ENCODE measurements at regions not wholly inside any gene's neighbourhood (a gene's known extent, or its start where the extent isn't known, plus 50 kb on each side); places are given as distances from the start of the nearest gene placed in this dataset.

GRCh38 chr10:130921911-130922440, 389.5 kb downstream of the TCERG1L start:
- Histone ChIP-seq H4K91ac (ENCODE audit: low read length) (no peak overlapping the region), H2BK120ac (ENCODE audit: low read depth, low read length) (no peak overlapping the region), H3K4me3 (ENCODE audit: insufficient read depth in 1 of 2, low read depth in 1 of 2, low read length in 2 of 2) (no peak overlapping the region), H3K27me3 (ENCODE audit: control insufficient read depth in 1 of 2, insufficient read depth in 1 of 2, low read length in 2 of 2) (no peaks in the 10 kb centered on the region), H3K79me1 (replicated peaks; ENCODE audit: low read length, poor library complexity, severe bottlenecking) (no peaks in the 10 kb centered on the region), H3K9ac (ENCODE audit: low read length) (no peak overlapping the region), H3K27ac (ENCODE audit: low read length, poor library complexity, severe bottlenecking) (no peak overlapping the region), H2BK15ac (ENCODE audit: low read depth, poor library complexity, severe bottlenecking) (no peak overlapping the region), H2AFZ (ENCODE audit: low read depth, low read length) (no peak overlapping the region), H2BK5ac (ENCODE audit: low read depth, low read length, poor library complexity, severe bottlenecking) (no peak overlapping the region), H3K23ac (ENCODE audit: low read length in 2 of 2) (no peak overlapping the region), H3K4me1 (ENCODE audit: control insufficient read depth, insufficient read depth, low read depth, low read length) (no peaks in the 10 kb centered on the region), H2AK5ac (ENCODE audit: low read length, severe bottlenecking) (no peak overlapping the region), H3K4ac (ENCODE audit: low read depth in 1 of 2, low read length in 2 of 2) (no peak overlapping the region), H3K9me3 (ENCODE audit: control insufficient read depth, low read length) (peaks cover 3% of the 10 kb centered on the region), H4K8ac (ENCODE audit: low read length) (no peak overlapping the region), H3K14ac (ENCODE audit: low read length in 2 of 2) (no peak overlapping the region), H2BK12ac (ENCODE audit: low read length in 2 of 2) (no peak overlapping the region), H3K4me2 (ENCODE audit: low read length, poor library complexity, severe bottlenecking) (no peak overlapping the region), H3K36me3 (ENCODE audit: control insufficient read depth in 1 of 2, insufficient read depth in 2 of 2, low read depth in 1 of 2, low read length in 2 of 2) (no peaks in the 10 kb centered on the region), H3K18ac (ENCODE audit: low read depth in 1 of 2, low read length in 2 of 2) (no peak overlapping the region)
- no peak for DNase-seq
- 82% methylated on average over 8 of the region's 8 CpGs for WGBS

DNA sequence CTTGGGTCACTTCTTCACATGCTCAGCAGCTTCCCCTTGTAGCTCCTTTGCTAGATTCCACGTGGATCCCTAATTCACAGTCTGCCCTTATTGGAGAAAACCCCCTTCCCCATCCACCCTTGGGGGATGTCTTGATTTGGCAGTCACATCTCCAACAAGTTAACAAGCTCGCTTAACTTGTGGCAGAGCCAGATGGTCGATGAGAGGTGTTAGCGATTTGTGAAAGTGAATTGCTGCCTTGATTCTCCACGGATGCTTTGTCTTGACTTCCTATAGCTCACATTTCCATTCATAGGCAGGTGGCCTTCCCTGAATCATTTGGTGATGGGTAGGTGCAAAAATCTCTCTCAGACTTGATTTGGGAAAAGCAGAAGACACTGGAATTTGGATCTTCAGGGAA, 387.9 kb downstream of the TCERG1L start:
- Histone ChIP-seq H2AFZ (ENCODE audit: low read depth, low read length) (no peak overlapping the region), H3K23ac (ENCODE audit: low read length in 2 of 2) (no peak overlapping the region), H3K9me3 (ENCODE audit: control insufficient read depth, low read length) (peaks cover 3% of the 10 kb centered on the region), H2BK15ac (ENCODE audit: low read depth, poor library complexity, severe bottlenecking) (no peak overlapping the region), H3K79me1 (replicated peaks; ENCODE audit: low read length, poor library complexity, severe bottlenecking) (no peaks in the 10 kb centered on the region), H3K36me3 (ENCODE audit: control insufficient read depth in 1 of 2, insufficient read depth in 2 of 2, low read depth in 1 of 2, low read length in 2 of 2) (no peaks in the 10 kb centered on the region), H2BK120ac (ENCODE audit: low read depth, low read length) (no peak overlapping the region), H3K18ac (ENCODE audit: low read depth in 1 of 2, low read length in 2 of 2) (no peak overlapping the region), H3K4ac (ENCODE audit: low read depth in 1 of 2, low read length in 2 of 2) (no peak overlapping the region), H4K8ac (ENCODE audit: low read length) (no peak overlapping the region), H3K9ac (ENCODE audit: low read length) (no peak overlapping the region), H4K91ac (ENCODE audit: low read length) (no peak overlapping the region), H3K14ac (ENCODE audit: low read length in 2 of 2) (no peak overlapping the region), H3K4me2 (ENCODE audit: low read length, poor library complexity, severe bottlenecking) (no peak overlapping the region), H3K4me1 (ENCODE audit: control insufficient read depth, insufficient read depth, low read depth, low read length) (no peaks in the 10 kb centered on the region), H2BK12ac (ENCODE audit: low read length in 2 of 2) (no peak overlapping the region), H3K27me3 (ENCODE audit: control insufficient read depth in 1 of 2, insufficient read depth in 1 of 2, low read length in 2 of 2) (no peaks in the 10 kb centered on the region), H3K4me3 (ENCODE audit: insufficient read depth in 1 of 2, low read depth in 1 of 2, low read length in 2 of 2) (no peak overlapping the region), H2BK5ac (ENCODE audit: low read depth, low read length, poor library complexity, severe bottlenecking) (no peak overlapping the region), H2AK5ac (ENCODE audit: low read length, severe bottlenecking) (no peak overlapping the region), H3K27ac (ENCODE audit: low read length, poor library complexity, severe bottlenecking) (no peak overlapping the region)
- 59% methylated on average over 4 of the region's 5 CpGs for WGBS
- no peak for DNase-seq

GRCh38 chr10:130924138-130924819, 387.2 kb downstream of the TCERG1L start:
- H3K27me3 ChIP-seq (ENCODE audit: control insufficient read depth in 1 of 2, insufficient read depth in 1 of 2, low read length in 2 of 2): no peaks in the 10 kb centered on the region
- H3K4me2 ChIP-seq (ENCODE audit: low read length, poor library complexity, severe bottlenecking): no peak overlapping the region
- no peak overlapping the region for H3K27ac ChIP-seq (ENCODE audit: low read length, poor library complexity, severe bottlenecking)
- no peak overlapping the region for H3K4ac ChIP-seq (ENCODE audit: low read depth in 1 of 2, low read length in 2 of 2)
- no peak overlapping the region for H3K14ac ChIP-seq (ENCODE audit: low read length in 2 of 2)
- H3K9ac ChIP-seq (ENCODE audit: low read length): no peak overlapping the region
- no peak overlapping the region for H2BK15ac ChIP-seq (ENCODE audit: low read depth, poor library complexity, severe bottlenecking)
- H3K9me3 ChIP-seq (ENCODE audit: control insufficient read depth, low read length): peaks cover 3% of the 10 kb centered on the region
- no peak overlapping the region for H4K8ac ChIP-seq (ENCODE audit: low read length)
- H2BK5ac ChIP-seq (ENCODE audit: low read depth, low read length, poor library complexity, severe bottlenecking): no peak overlapping the region
- no peak overlapping the region for H4K91ac ChIP-seq (ENCODE audit: low read length)
- no peak overlapping the region for H3K4me3 ChIP-seq (ENCODE audit: insufficient read depth in 1 of 2, low read depth in 1 of 2, low read length in 2 of 2)
- no peak overlapping the region for H3K23ac ChIP-seq (ENCODE audit: low read length in 2 of 2)
- no peak overlapping the region for H2AK5ac ChIP-seq (ENCODE audit: low read length, severe bottlenecking)
- no peak overlapping the region for H2BK12ac ChIP-seq (ENCODE audit: low read length in 2 of 2)
- no peaks in the 10 kb centered on the region for H3K79me1 ChIP-seq (replicated peaks; ENCODE audit: low read length, poor library complexity, severe bottlenecking)
- 49% methylated on average over 17 of the region's 17 CpGs for WGBS
- no peak overlapping the region for H2AFZ ChIP-seq (ENCODE audit: low read depth, low read length)
- H2BK120ac ChIP-seq (ENCODE audit: low read depth, low read length): no peak overlapping the region
- no peak overlapping the region for H3K18ac ChIP-seq (ENCODE audit: low read depth in 1 of 2, low read length in 2 of 2)
- no peaks in the 10 kb centered on the region for H3K4me1 ChIP-seq (ENCODE audit: control insufficient read depth, insufficient read depth, low read depth, low read length)
- H3K36me3 ChIP-seq (ENCODE audit: control insufficient read depth in 1 of 2, insufficient read depth in 2 of 2, low read depth in 1 of 2, low read length in 2 of 2): no peaks in the 10 kb centered on the region
- no peak for DNase-seq

- WGBS: 67% methylated on average over 1 of the region's 1 CpG
- no peak overlapping the region for H3K4me2 ChIP-seq (ENCODE audit: low read length, poor library complexity, severe bottlenecking)
- no peak overlapping the region for H2AK5ac ChIP-seq (ENCODE audit: low read length, severe bottlenecking)
- no peak overlapping the region for H3K14ac ChIP-seq (ENCODE audit: low read length in 2 of 2)
- H2BK120ac ChIP-seq (ENCODE audit: low read depth, low read length): no peak overlapping the region
- no peaks in the 10 kb centered on the region for H3K27me3 ChIP-seq (ENCODE audit: control insufficient read depth in 1 of 2, insufficient read depth in 1 of 2, low read length in 2 of 2)
- no peaks in the 10 kb centered on the region for H3K79me1 ChIP-seq (replicated peaks; ENCODE audit: low read length, poor library complexity, severe bottlenecking)
- H3K4ac ChIP-seq (ENCODE audit: low read depth in 1 of 2, low read length in 2 of 2): no peak overlapping the region
- H3K36me3 ChIP-seq (ENCODE audit: control insufficient read depth in 1 of 2, insufficient read depth in 2 of 2, low read depth in 1 of 2, low read length in 2 of 2): no peaks in the 10 kb centered on the region
- H2BK5ac ChIP-seq (ENCODE audit: low read depth, low read length, poor library complexity, severe bottlenecking): no peak overlapping the region
- H3K18ac ChIP-seq (ENCODE audit: low read depth in 1 of 2, low read length in 2 of 2): no peak overlapping the region
- H3K27ac ChIP-seq (ENCODE audit: low read length, poor library complexity, severe bottlenecking): no peak overlapping the region
- H3K23ac ChIP-seq (ENCODE audit: low read length in 2 of 2): no peak overlapping the region
- H3K9me3 ChIP-seq (ENCODE audit: control insufficient read depth, low read length): peaks cover 3% of the 10 kb centered on the region
- no peak overlapping the region for H2AFZ ChIP-seq (ENCODE audit: low read depth, low read length)
- H3K9ac ChIP-seq (ENCODE audit: low read length): no peak overlapping the region
- no peak overlapping the region for H4K8ac ChIP-seq (ENCODE audit: low read length)
- no peaks in the 10 kb centered on the region for H3K4me1 ChIP-seq (ENCODE audit: control insufficient read depth, insufficient read depth, low read depth, low read length)
- H2BK12ac ChIP-seq (ENCODE audit: low read length in 2 of 2): no peak overlapping the region
- DNase-seq: no peak
- no peak overlapping the region for H3K4me3 ChIP-seq (ENCODE audit: insufficient read depth in 1 of 2, low read depth in 1 of 2, low read length in 2 of 2)
- no peak overlapping the region for H2BK15ac ChIP-seq (ENCODE audit: low read depth, poor library complexity, severe bottlenecking)
- no peak overlapping the region for H4K91ac ChIP-seq (ENCODE audit: low read length)
These were observed 385.1 kb downstream of the TCERG1L start for GRCh38 chr10:130926442-130926841.
